AG04450 (cell line): ENCODE measurements at regions not wholly inside any gene's neighbourhood (a gene's known extent, or its start where the extent isn't known, plus 50 kb on each side); places are given as distances from the start of the nearest gene placed in this dataset.

Experiments
- CTCF ChIA-PET: fragments of 300-600, 350-600 bp; formaldehyde crosslinking; extraction: SDS; loops from one replicate; lab custom pipeline; 2022; ENCODE audit warnings: antibody characterized with exemption, inconsistent platforms; lab: Charles Lee
- POLR2A ChIA-PET: fragments of 350-600 bp; formaldehyde crosslinking; extraction: SDS; loops from one replicate; lab custom pipeline; 2021; ENCODE audit warnings: antibody characterized with exemption, inconsistent platforms; lab: Yijun Ruan, JAX
- DNase-seq: peaks from one replicate; pipeline ENCODE4 v3.0.0-alpha.2; 2011; ENCODE audit warnings: low read depth, low spot score
- H3K27ac ChIP-seq: one replicate; pipeline ENCODE4 v1.5.1; 2012; ENCODE audit warnings: low read depth, low read length, control low read depth
- H3K27me3 ChIP-seq: one replicate; pipeline ENCODE4 v1.6.0; 2012; ENCODE audit warnings: low read length; ENCODE audit not compliant: control insufficient read depth, insufficient read depth
- H3K4me3 ChIP-seq: 2 replicates; pipeline ENCODE4 v1.5.1; 2011; ENCODE audit warnings: mild to moderate bottlenecking, low read depth, low read length, control low read depth
- H3K9me3 ChIP-seq: 2 replicates; pipeline ENCODE4 v1.5.1; 2012; ENCODE audit warnings: low read length; ENCODE audit not compliant: control insufficient read depth, insufficient read depth
- CTCF ChIP-seq: IDR thresholded peaks from 2 replicates; pipeline ENCODE4 v1.5.1; 2011; ENCODE audit warnings: low read depth, low read length, control low read depth, inconsistent platforms

GRCh38 chr9:73079326-73079725, 72.3 kb upstream of the ANXA1 start:
- TF ChIP-seq CTCF, result no peak
- H3K9me3 ChIP-seq, result no peaks in the 10 kb centered on the region
- ChIA-PET POLR2A (no interaction called here), CTCF (interaction anchor here (0.9 to 4.8 kb wide), 3 partner anchors 14 to 222 kb away, joined by 3 to 43 read pairs (median 7); no protein-coding TSS in a partner anchor)
- no peaks in the 10 kb centered on the region for H3K27me3 ChIP-seq
- no peak for DNase-seq
- H3K4me3 ChIP-seq, result no peak overlapping the region
- H3K27ac ChIP-seq, result no peak overlapping the region

GRCh38 chr9:73077625-73078030, 74.0 kb upstream of the ANXA1 start:
- POLR2A ChIA-PET, result no interaction called here
- CTCF ChIA-PET, result no interaction called here
- TF ChIP-seq CTCF, result no peak

DNA sequence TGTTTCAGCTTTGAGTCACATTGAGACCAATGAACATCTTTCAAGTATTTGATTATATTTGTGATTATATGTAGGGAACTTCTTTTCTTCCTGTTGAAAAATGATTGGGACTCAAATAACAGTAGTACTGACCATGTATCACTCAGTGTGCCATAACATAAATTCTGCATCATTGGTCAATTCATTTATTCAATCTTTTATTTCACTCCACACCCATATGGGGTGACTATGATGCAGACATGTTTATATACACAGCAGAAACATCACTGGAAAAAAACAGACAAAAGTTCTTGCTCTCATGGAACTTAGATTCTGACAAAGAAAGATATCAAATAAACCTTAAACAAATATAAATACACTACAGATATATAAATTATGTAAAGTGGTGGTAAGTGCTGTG, 74.7 kb upstream of the ANXA1 start:
- ChIA-PET CTCF (interaction anchor here (0.5 kb wide), 1 partner anchor 805 kb away, joined by 3 read pairs; no protein-coding TSS in a partner anchor), POLR2A (no interaction called here)
- no peak overlapping the region for H3K4me3 ChIP-seq
- TF ChIP-seq CTCF, result no peak
- H3K27me3 ChIP-seq, result no peaks in the 10 kb centered on the region
- no peak for DNase-seq
- H3K27ac ChIP-seq, result no peak overlapping the region
- H3K9me3 ChIP-seq, result no peaks in the 10 kb centered on the region

More at GRCh38 chr9:73077625-73078030, 74.0 kb upstream of the ANXA1 start:
- Histone ChIP-seq H3K27ac (no peak overlapping the region), H3K4me3 (no peak overlapping the region), H3K9me3 (no peaks in the 10 kb centered on the region), H3K27me3 (no peaks in the 10 kb centered on the region)
- DNase-seq, result no peak

- H3K27ac ChIP-seq, result no peak overlapping the region
- ChIA-PET POLR2A (no interaction called here), CTCF (interaction anchor here (1.2 to 2.2 kb wide), 3 partner anchors 8 to 217 kb away, joined by 5 to 9 read pairs (median 5); no protein-coding TSS in a partner anchor)
- no peak for DNase-seq
- H3K9me3 ChIP-seq, result no peaks in the 10 kb centered on the region
- H3K4me3 ChIP-seq, result no peak overlapping the region
- TF ChIP-seq CTCF, result no peak
- H3K27me3 ChIP-seq, result no peaks in the 10 kb centered on the region
These were observed 77.4 kb upstream of the ANXA1 start for GRCh38 chr9:73074176-73074708.

DNA sequence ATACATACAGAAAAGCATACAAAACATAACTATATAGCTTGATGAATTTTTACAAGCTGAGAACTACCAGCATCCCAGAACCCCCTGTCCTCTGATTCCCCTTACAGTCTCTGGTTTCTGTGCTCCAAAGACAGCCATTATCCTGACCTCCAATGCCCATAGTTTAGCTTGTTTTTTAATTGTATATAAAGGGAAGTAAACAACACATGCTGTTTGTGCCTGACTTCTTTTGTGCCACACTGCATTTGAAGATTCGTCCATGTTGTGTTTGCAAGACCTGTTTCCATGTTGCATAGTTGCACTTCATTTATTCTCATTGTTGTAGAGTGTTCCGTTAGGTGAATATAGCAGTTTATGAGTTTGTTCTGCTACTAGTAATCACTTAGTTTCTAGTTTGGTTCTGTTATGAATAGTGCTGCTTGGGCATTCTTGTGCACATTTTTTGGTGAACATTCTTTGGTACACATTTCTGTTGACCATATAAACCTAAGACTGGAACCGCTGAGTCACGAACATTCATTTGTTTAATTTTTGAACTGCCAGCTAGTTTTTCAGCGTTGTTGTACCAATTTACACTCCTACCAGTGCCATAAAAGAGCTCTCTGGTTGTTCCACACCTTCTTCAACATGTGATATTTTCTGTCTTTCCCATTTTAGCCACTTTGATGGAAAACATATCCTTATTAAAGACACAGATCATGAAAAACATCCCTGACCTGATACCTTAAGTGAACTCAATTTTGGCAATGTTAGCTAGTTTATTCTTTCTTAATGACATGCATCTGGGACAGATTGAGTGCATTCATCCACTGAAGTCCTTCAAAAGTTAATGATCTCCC, 78.1 kb upstream of the ANXA1 start:
- no peaks in the 10 kb centered on the region for H3K27me3 ChIP-seq
- CTCF ChIA-PET, result interaction anchor here (1.2 to 2.2 kb wide), 3 partner anchors 9 to 216 kb away, joined by 5 to 9 read pairs (median 5); no protein-coding TSS in a partner anchor
- H3K4me3 ChIP-seq, result no peak overlapping the region
- TF ChIP-seq CTCF, result no peak
- DNase-seq, result no peak
- no peak overlapping the region for H3K27ac ChIP-seq
- no peaks in the 10 kb centered on the region for H3K9me3 ChIP-seq
- POLR2A ChIA-PET, result no interaction called here
